Activated T-cell treated with anti-CD3 and anti-CD28 coated beads, Interleukin-2, amount 50 U/mL, for 4 hours (primary cell): ENCODE measurements at regions not wholly inside any gene's neighbourhood (a gene's known extent, or its start where the extent isn't known, plus 50 kb on each side); places are given as distances from the start of the nearest gene placed in this dataset.
A peak's percentile ranks its signal among the peaks of the same experiment; 100 is the strongest.
"Not testable (repeated sequence)": the region's sequence is repeated elsewhere in the genome, so short reads cannot be mapped to it uniquely, and the experiment has no call there.

ENCODE experiments used
- ATAC-seq, 2 donors: fragments of 200-7000 bp; cut with Tn5 transposase; one replicate each; pipeline ENCODE4 v1.10.0; 2021
- DNase-seq: peaks from one replicate; pipeline ENCODE4 v3.0.0-alpha.2; 2020
- H3K27me3 Mint-ChIP-seq: one replicate; pipeline ENCODE4 v1.8.0; 2021; ENCODE audit warnings: low read depth, mixed read lengths
- H3K36me3 Mint-ChIP-seq: one replicate; pipeline ENCODE4 v1.8.0; 2022; ENCODE audit warnings: mixed read lengths; ENCODE audit not compliant: insufficient read depth
- H3K4me1 Mint-ChIP-seq: one replicate; pipeline ENCODE4 v1.8.0; 2021; ENCODE audit warnings: low read depth, mixed read lengths
- H3K4me3 Mint-ChIP-seq: one replicate; pipeline ENCODE4 v1.8.0; 2021; ENCODE audit warnings: mild to moderate bottlenecking, moderate library complexity, mixed read lengths
- H3K9me3 Mint-ChIP-seq: one replicate; pipeline ENCODE4 v1.8.0; 2021; ENCODE audit warnings: mixed read lengths

- DNase-seq, H3K4me1 Mint-ChIP-seq, H3K4me3 Mint-ChIP-seq, H3K9me3 Mint-ChIP-seq, ATAC-seq, H3K36me3 Mint-ChIP-seq: not testable (repeated sequence)
- peaks cover 14% of the 10 kb centered on the region for H3K27me3 Mint-ChIP-seq
Measured at GRCh38 chr14:106537597-106537996, 1011.2 kb downstream of the TMEM121 start.

- no peak for ATAC-seq
- H3K9me3 Mint-ChIP-seq, result no peaks in the 10 kb centered on the region
- no peaks in the 10 kb centered on the region for H3K36me3 Mint-ChIP-seq
- peaks cover 6% of the 10 kb centered on the region for H3K4me1 Mint-ChIP-seq
- DNase-seq, result no peak
- no peak overlapping the region for H3K4me3 Mint-ChIP-seq
- H3K27me3 Mint-ChIP-seq, result peaks cover 14% of the 10 kb centered on the region
Measured at GRCh38 chr14:106538201-106538600, 1011.8 kb downstream of the TMEM121 start.

GRCh38 chr14:106547735-106548434, 1021.5 kb downstream of the TMEM121 start:
- Mint-ChIP-seq H3K27me3 (peaks cover 19% of the 10 kb centered on the region), H3K36me3 (no peaks in the 10 kb centered on the region), H3K4me1 (peaks cover 9% of the 10 kb centered on the region), H3K9me3 (no peaks in the 10 kb centered on the region), H3K4me3 (no peak overlapping the region)
- ATAC-seq, result peak; percentile 30 to 77
- no peak for DNase-seq

- no peak overlapping the region for H3K4me3 Mint-ChIP-seq
- peaks cover 9% of the 10 kb centered on the region for H3K4me1 Mint-ChIP-seq
- no peak for ATAC-seq
- H3K36me3 Mint-ChIP-seq, result no peaks in the 10 kb centered on the region
- DNase-seq, result no peak
- H3K27me3 Mint-ChIP-seq, result peaks cover 15% of the 10 kb centered on the region
- H3K9me3 Mint-ChIP-seq, result no peaks in the 10 kb centered on the region
Measured at GRCh38 chr14:106549064-106549463, 1022.7 kb downstream of the TMEM121 start.

- DNase-seq, result no peak
- no peaks in the 10 kb centered on the region for H3K9me3 Mint-ChIP-seq
- H3K4me1 Mint-ChIP-seq, result peaks cover 9% of the 10 kb centered on the region
- peaks cover 7% of the 10 kb centered on the region for H3K27me3 Mint-ChIP-seq
- ATAC-seq, result no peak
- H3K4me3 Mint-ChIP-seq, result no peak overlapping the region
- no peaks in the 10 kb centered on the region for H3K36me3 Mint-ChIP-seq
Measured at GRCh38 chr14:106551265-106551664, 1024.9 kb downstream of the TMEM121 start.

GRCh38 chr14:106556211-106556610, 1029.8 kb downstream of the TMEM121 start:
- ATAC-seq, H3K36me3 Mint-ChIP-seq, H3K9me3 Mint-ChIP-seq, H3K4me1 Mint-ChIP-seq, H3K4me3 Mint-ChIP-seq, DNase-seq: not testable (repeated sequence)
- peaks cover 12% of the 10 kb centered on the region for H3K27me3 Mint-ChIP-seq

- ATAC-seq (peak; percentile 52 to 60), DNase-seq (peak; percentile 78)
- no peaks in the 10 kb centered on the region for H3K4me1 Mint-ChIP-seq
- H3K9me3 Mint-ChIP-seq, result no peaks in the 10 kb centered on the region
- H3K36me3 Mint-ChIP-seq, result no peaks in the 10 kb centered on the region
- peaks cover 12% of the 10 kb centered on the region for H3K27me3 Mint-ChIP-seq
- H3K4me3 Mint-ChIP-seq, result no peak overlapping the region
Measured at GRCh38 chr14:106556665-106557289, 1030.4 kb downstream of the TMEM121 start.

- no peak for ATAC-seq
- Mint-ChIP-seq H3K27me3 (peaks cover 30% of the 10 kb centered on the region), H3K4me3 (no peak overlapping the region)
Measured at GRCh38 chr14:106562451-106562850, 1036.1 kb downstream of the TMEM121 start.

GRCh38 chr14:106564058-106564643, 1037.8 kb downstream of the TMEM121 start:
- no peaks in the 10 kb centered on the region for H3K4me1 Mint-ChIP-seq
- peak; percentile 63 for DNase-seq
- peaks cover 24% of the 10 kb centered on the region for H3K27me3 Mint-ChIP-seq
- no peaks in the 10 kb centered on the region for H3K36me3 Mint-ChIP-seq
- no peak overlapping the region for H3K4me3 Mint-ChIP-seq
- no peaks in the 10 kb centered on the region for H3K9me3 Mint-ChIP-seq
- peak; percentile 62 to 75 for ATAC-seq

More at GRCh38 chr14:106562451-106562850, 1036.1 kb downstream of the TMEM121 start:
- Mint-ChIP-seq H3K4me1 (no peaks in the 10 kb centered on the region), H3K9me3 (no peaks in the 10 kb centered on the region), H3K36me3 (no peaks in the 10 kb centered on the region)
- DNase-seq, result no peak

GRCh38 chr14:106578481-106578880, 1052.1 kb downstream of the TMEM121 start:
- no peaks in the 10 kb centered on the region for H3K4me1 Mint-ChIP-seq
- no peaks in the 10 kb centered on the region for H3K9me3 Mint-ChIP-seq
- no peak for ATAC-seq
- H3K36me3 Mint-ChIP-seq, result no peaks in the 10 kb centered on the region
- no peak overlapping the region for H3K4me3 Mint-ChIP-seq
- no peak for DNase-seq
- peaks cover 42% of the 10 kb centered on the region for H3K27me3 Mint-ChIP-seq

GRCh38 chr14:106579084-106579483, 1052.7 kb downstream of the TMEM121 start:
- no peak for DNase-seq
- H3K4me1 Mint-ChIP-seq, result no peaks in the 10 kb centered on the region
- H3K36me3 Mint-ChIP-seq, result no peaks in the 10 kb centered on the region
- peaks cover 42% of the 10 kb centered on the region for H3K27me3 Mint-ChIP-seq
- H3K4me3 Mint-ChIP-seq, result no peak overlapping the region
- no peaks in the 10 kb centered on the region for H3K9me3 Mint-ChIP-seq
- no peak for ATAC-seq

- no peaks in the 10 kb centered on the region for H3K36me3 Mint-ChIP-seq
- H3K4me1 Mint-ChIP-seq, result peaks cover 5% of the 10 kb centered on the region
- no peaks in the 10 kb centered on the region for H3K9me3 Mint-ChIP-seq
- DNase-seq (no peak), ATAC-seq (no peak)
- no peak overlapping the region for H3K4me3 Mint-ChIP-seq
- peaks cover 17% of the 10 kb centered on the region for H3K27me3 Mint-ChIP-seq
Measured at GRCh38 chr14:106585692-106586091, 1059.3 kb downstream of the TMEM121 start.

- ATAC-seq, result peak; percentile 83 to 84
- H3K4me1 Mint-ChIP-seq, result peaks cover 5% of the 10 kb centered on the region
Measured at GRCh38 chr14:106586098-106586704, 1059.8 kb downstream of the TMEM121 start.

GRCh38 chr14:106591539-106591938, 1065.2 kb downstream of the TMEM121 start:
- ATAC-seq, H3K4me1 Mint-ChIP-seq, H3K36me3 Mint-ChIP-seq, DNase-seq, H3K4me3 Mint-ChIP-seq, H3K9me3 Mint-ChIP-seq: not testable (repeated sequence)
- H3K27me3 Mint-ChIP-seq, result peaks cover 33% of the 10 kb centered on the region

More at GRCh38 chr14:106586098-106586704, 1059.8 kb downstream of the TMEM121 start:
- Mint-ChIP-seq H3K27me3 (peaks cover 21% of the 10 kb centered on the region), H3K9me3 (no peaks in the 10 kb centered on the region), H3K36me3 (no peaks in the 10 kb centered on the region), H3K4me3 (no peak overlapping the region)
- peak; percentile 57 for DNase-seq
